ENCODE measurements at regions not wholly inside any gene's neighbourhood (a gene's known extent, or its start where the extent isn't known, plus 50 kb on each side); places are given as distances from the start of the nearest gene placed in this dataset.

DNA sequence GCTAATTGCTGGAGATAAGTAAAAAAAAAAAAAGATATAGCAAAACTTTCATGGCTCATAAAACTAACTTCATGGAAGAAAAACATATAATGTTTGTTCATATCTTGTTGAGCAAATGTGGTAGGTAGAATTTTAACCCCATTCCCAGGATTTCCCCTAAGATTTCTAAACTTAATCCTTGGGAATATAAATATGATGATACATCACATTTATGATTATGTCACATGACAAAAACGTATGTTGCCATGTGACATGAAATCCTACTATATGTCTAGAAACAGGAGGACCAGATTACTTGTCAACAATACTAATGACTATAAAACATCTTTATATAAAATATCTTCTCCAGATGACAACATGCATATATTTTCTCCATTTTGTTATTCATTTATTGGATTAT lies 679.0 kb upstream of the LRRC4C start:
- H3K27me3 ChIP-seq, result no peaks in the 10 kb centered on the region
- no peak for ATAC-seq
- H3K36me3 ChIP-seq, result no peaks in the 10 kb centered on the region
- H3K27ac ChIP-seq, result no peak overlapping the region
- H3K4me3 ChIP-seq, result no peak overlapping the region
- H3K4me1 ChIP-seq, result no peaks in the 10 kb centered on the region
- no peaks in the 10 kb centered on the region for H3K9me3 ChIP-seq
- TF ChIP-seq EP300 (IDR thresholded peaks at IDR 0.05) (no peak), POLR2AphosphoS5 (IDR thresholded peaks at IDR 0.05) (no peak)
- TF ChIP-seq, protein P1, sequence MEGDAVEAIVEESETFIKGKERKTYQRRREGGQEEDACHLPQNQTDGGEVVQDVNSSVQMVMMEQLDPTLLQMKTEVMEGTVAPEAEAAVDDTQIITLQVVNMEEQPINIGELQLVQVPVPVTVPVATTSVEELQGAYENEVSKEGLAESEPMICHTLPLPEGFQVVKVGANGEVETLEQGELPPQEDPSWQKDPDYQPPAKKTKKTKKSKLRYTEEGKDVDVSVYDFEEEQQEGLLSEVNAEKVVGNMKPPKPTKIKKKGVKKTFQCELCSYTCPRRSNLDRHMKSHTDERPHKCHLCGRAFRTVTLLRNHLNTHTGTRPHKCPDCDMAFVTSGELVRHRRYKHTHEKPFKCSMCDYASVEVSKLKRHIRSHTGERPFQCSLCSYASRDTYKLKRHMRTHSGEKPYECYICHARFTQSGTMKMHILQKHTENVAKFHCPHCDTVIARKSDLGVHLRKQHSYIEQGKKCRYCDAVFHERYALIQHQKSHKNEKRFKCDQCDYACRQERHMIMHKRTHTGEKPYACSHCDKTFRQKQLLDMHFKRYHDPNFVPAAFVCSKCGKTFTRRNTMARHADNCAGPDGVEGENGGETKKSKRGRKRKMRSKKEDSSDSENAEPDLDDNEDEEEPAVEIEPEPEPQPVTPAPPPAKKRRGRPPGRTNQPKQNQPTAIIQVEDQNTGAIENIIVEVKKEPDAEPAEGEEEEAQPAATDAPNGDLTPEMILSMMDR (IDR thresholded peaks at IDR 0.05), result no peak
- WGBS, 2 donors (ENCODE audit: low coverage in 1 of 2), result 50 to 65% methylated on average over 1 of the region's 1 CpG

GRCh38 chr11:42145311-42145710 lies 685.9 kb upstream of the LRRC4C start:
- Histone ChIP-seq H3K4me1 (no peaks in the 10 kb centered on the region), H3K4me3 (no peak overlapping the region), H3K36me3 (no peaks in the 10 kb centered on the region), H3K27ac (no peak overlapping the region), H3K9me3 (peaks cover 0 to 8% (median 0%) of the 10 kb centered on the region in 3 donors), H3K27me3 (no peaks in the 10 kb centered on the region)
- no peak for ATAC-seq
- TF ChIP-seq POLR2A (IDR thresholded peaks at IDR 0.05) (no peak), EP300 (IDR thresholded peaks at IDR 0.05) (no peak), POLR2AphosphoS5 (IDR thresholded peaks at IDR 0.05) (no peak)
- TF ChIP-seq, protein P1 (IDR thresholded peaks at IDR 0.05), result no peak

- H3K9me3 ChIP-seq, result no peaks in the 10 kb centered on the region
- H3K27ac ChIP-seq, result no peak overlapping the region
- no peak overlapping the region for H3K4me3 ChIP-seq
- no peak for ATAC-seq
- WGBS, 2 donors (ENCODE audit: low coverage in 1 of 2), result 56 to 64% methylated on average over 1 of the region's 1 CpG
- H3K27me3 ChIP-seq, result no peaks in the 10 kb centered on the region
- TF ChIP-seq EP300 (IDR thresholded peaks at IDR 0.05) (no peak), POLR2A (IDR thresholded peaks at IDR 0.05) (no peak), POLR2AphosphoS5 (IDR thresholded peaks at IDR 0.05) (no peak)
- TF ChIP-seq, protein P1 (IDR thresholded peaks at IDR 0.05), result no peak
- H3K4me1 ChIP-seq, result no peaks in the 10 kb centered on the region
- no peaks in the 10 kb centered on the region for H3K36me3 ChIP-seq
Observed at GRCh38 chr11:42161886-42162285, 702.4 kb upstream of the LRRC4C start.

- Histone ChIP-seq H3K4me1 (no peaks in the 10 kb centered on the region), H3K36me3 (no peaks in the 10 kb centered on the region), H3K9me3 (no peaks in the 10 kb centered on the region), H3K27me3 (no peaks in the 10 kb centered on the region), H3K4me3 (no peak overlapping the region), H3K27ac (no peak overlapping the region)
- WGBS, 2 donors (ENCODE audit: low coverage in 1 of 2), result 59 to 69% methylated on average over 2 of the region's 2 CpGs
- no peak for ATAC-seq
- TF ChIP-seq, protein P1 (IDR thresholded peaks at IDR 0.05), result no peak
- no peak for TF ChIP-seq EP300 (IDR thresholded peaks at IDR 0.05)
- no peak for TF ChIP-seq POLR2A (IDR thresholded peaks at IDR 0.05)
- no peak for TF ChIP-seq POLR2AphosphoS5 (IDR thresholded peaks at IDR 0.05)
Observed at GRCh38 chr11:42169191-42169590, 709.7 kb upstream of the LRRC4C start.

GRCh38 chr11:42170601-42171000 lies 711.1 kb upstream of the LRRC4C start:
- Histone ChIP-seq H3K27me3 (no peaks in the 10 kb centered on the region), H3K27ac (no peak overlapping the region), H3K9me3 (no peaks in the 10 kb centered on the region), H3K4me3 (no peak overlapping the region), H3K4me1 (no peaks in the 10 kb centered on the region), H3K36me3 (no peaks in the 10 kb centered on the region)
- 22 to 25% methylated on average over 1 of the region's 1 CpG for WGBS, 2 donors (ENCODE audit: low coverage in 1 of 2)
- TF ChIP-seq, protein P1 (IDR thresholded peaks at IDR 0.05), result no peak
- TF ChIP-seq POLR2A (IDR thresholded peaks at IDR 0.05) (no peak), EP300 (IDR thresholded peaks at IDR 0.05) (no peak), POLR2AphosphoS5 (IDR thresholded peaks at IDR 0.05) (no peak)
- ATAC-seq, result no peak

Measured in gastroesophageal sphincter (tissue), 4 donors.